ENCODE measurements at regions not wholly inside any gene's neighbourhood (a gene's known extent, or its start where the extent isn't known, plus 50 kb on each side); places are given as distances from the start of the nearest gene placed in this dataset.

GRCh38 chr14:22422238-22422637, 166.8 kb downstream of the DAD1 start:
- DNase-seq (ENCODE audit: extremely low read depth, low read depth, low spot score): no peak

- DNase-seq (ENCODE audit: extremely low read depth, low read depth, low spot score): no peak
Measured at GRCh38 chr14:22420598-22421186, 168.3 kb downstream of the DAD1 start.

- no peak for DNase-seq (ENCODE audit: extremely low read depth, low read depth, low spot score)
Measured at GRCh38 chr14:22419620-22420019, 169.4 kb downstream of the DAD1 start.

- no peak for DNase-seq (ENCODE audit: extremely low read depth, low read depth, low spot score)
Measured at GRCh38 chr14:22418631-22419030, 170.4 kb downstream of the DAD1 start.

GRCh38 chr14:22417914-22418313, 171.1 kb downstream of the DAD1 start:
- no peak for DNase-seq (ENCODE audit: extremely low read depth, low read depth, low spot score)

GRCh38 chr14:22416193-22416592, 172.8 kb downstream of the DAD1 start:
- DNase-seq (ENCODE audit: extremely low read depth, low read depth, low spot score): no peak

GRCh38 chr14:22415605-22415959, 173.4 kb downstream of the DAD1 start:
- no peak for DNase-seq (ENCODE audit: extremely low read depth, low read depth, low spot score)

GRCh38 chr14:22414876-22415604, 174.0 kb downstream of the DAD1 start:
- no peak for DNase-seq (ENCODE audit: extremely low read depth, low read depth, low spot score)

- DNase-seq (ENCODE audit: extremely low read depth, low read depth, low spot score): no peak
Measured at GRCh38 chr14:22412926-22413411, 176.1 kb downstream of the DAD1 start.

GRCh38 chr14:22411398-22412055, 177.5 kb downstream of the DAD1 start:
- no peak for DNase-seq (ENCODE audit: extremely low read depth, low read depth, low spot score)

GRCh38 chr14:22410497-22410896, 178.5 kb downstream of the DAD1 start:
- no peak for DNase-seq (ENCODE audit: extremely low read depth, low read depth, low spot score)

- no peak for DNase-seq (ENCODE audit: extremely low read depth, low read depth, low spot score)
Measured at GRCh38 chr14:22409006-22409405, 180.0 kb downstream of the DAD1 start.

- no peak for DNase-seq (ENCODE audit: extremely low read depth, low read depth, low spot score)
Measured at GRCh38 chr14:22408547-22408946, 180.5 kb downstream of the DAD1 start.

- DNase-seq (ENCODE audit: extremely low read depth, low read depth, low spot score): no peak
Measured at GRCh38 chr14:22407033-22407432, 182.0 kb downstream of the DAD1 start.

- DNase-seq (ENCODE audit: extremely low read depth, low read depth, low spot score): no peak
Measured at GRCh38 chr14:22405201-22405600, 183.8 kb downstream of the DAD1 start.

GRCh38 chr14:22403296-22403695, 185.7 kb downstream of the DAD1 start:
- DNase-seq (ENCODE audit: extremely low read depth, low read depth, low spot score): no peak

GRCh38 chr14:22400655-22401259, 188.3 kb downstream of the DAD1 start:
- no peak for DNase-seq (ENCODE audit: extremely low read depth, low read depth, low spot score)

GRCh38 chr14:22399776-22400175, 189.2 kb downstream of the DAD1 start:
- no peak for DNase-seq (ENCODE audit: extremely low read depth, low read depth, low spot score)

GRCh38 chr14:22397221-22397737, 191.7 kb downstream of the DAD1 start:
- no peak for DNase-seq (ENCODE audit: extremely low read depth, low read depth, low spot score)

- no peak for DNase-seq (ENCODE audit: extremely low read depth, low read depth, low spot score)
Measured at GRCh38 chr14:22395803-22396202, 193.2 kb downstream of the DAD1 start.

- DNase-seq (ENCODE audit: extremely low read depth, low read depth, low spot score): no peak
Measured at GRCh38 chr14:22394616-22395015, 194.4 kb downstream of the DAD1 start.
